Mesenchymal stem cell (in vitro differentiated cells and primary cell): ENCODE measurements at regions not wholly inside any gene's neighbourhood (a gene's known extent, or its start where the extent isn't known, plus 50 kb on each side); places are given as distances from the start of the nearest gene placed in this dataset.

Experiments
- DNase-seq: peaks from one replicate; pipeline ENCODE4 v3.0.0-alpha.2; 2013
- H2AFZ ChIP-seq: one replicate; pipeline ENCODE4 v1.6.1; 2013; ENCODE audit warnings: low read depth, mild to moderate bottlenecking, control low read depth, inconsistent platforms, low read length, moderate library complexity
- H2AK5ac ChIP-seq: 2 replicates; pipeline ENCODE4 v1.6.1; 2013; ENCODE audit warnings: low read length, moderate library complexity, mild to moderate bottlenecking, inconsistent platforms; ENCODE audit not compliant: severe bottlenecking
- H2BK120ac ChIP-seq: one replicate; pipeline ENCODE4 v1.6.1; 2013; ENCODE audit warnings: low read depth, mild to moderate bottlenecking, inconsistent platforms, low read length, moderate library complexity
- H2BK12ac ChIP-seq, 2 experiments: one replicate each; pipeline ENCODE4 v1.6.1; 2013; ENCODE audit warnings: inconsistent platforms in 2 of 2, low read length in 2 of 2, mild to moderate bottlenecking in 2 of 2, moderate library complexity in 2 of 2, control low read depth in 1 of 2
- H2BK15ac ChIP-seq: one replicate; pipeline ENCODE4 v1.6.1; 2013; ENCODE audit warnings: mild to moderate bottlenecking, low read depth, inconsistent platforms; ENCODE audit not compliant: poor library complexity, severe bottlenecking
- H2BK5ac ChIP-seq: 2 replicates; pipeline ENCODE4 v1.6.1; 2013; ENCODE audit warnings: low read depth, mild to moderate bottlenecking, low read length, control low read depth, inconsistent platforms; ENCODE audit not compliant: poor library complexity, severe bottlenecking
- H3K14ac ChIP-seq, 2 experiments: one replicate each; pipeline ENCODE4 v1.6.1; 2013; ENCODE audit warnings: inconsistent platforms in 2 of 2, low read length in 2 of 2, control low read depth in 1 of 2, mild to moderate bottlenecking in 1 of 2, moderate library complexity in 1 of 2
- H3K18ac ChIP-seq, 2 experiments: one replicate each; pipeline ENCODE4 v1.6.1; 2013; ENCODE audit warnings: inconsistent platforms in 2 of 2, low read length in 2 of 2, control low read depth in 1 of 2, low read depth in 1 of 2, mild to moderate bottlenecking in 1 of 2
- H3K23ac ChIP-seq, 2 experiments: one replicate each; pipeline ENCODE4 v1.6.1; 2013; ENCODE audit warnings: inconsistent platforms in 2 of 2, low read length in 2 of 2, mild to moderate bottlenecking in 2 of 2, moderate library complexity in 2 of 2, control low read depth in 1 of 2
- H3K27ac ChIP-seq: 2 replicates; pipeline ENCODE4 v1.5.1; 2013; ENCODE audit warnings: mild to moderate bottlenecking, moderate library complexity, low read length, control low read depth, inconsistent platforms; ENCODE audit not compliant: poor library complexity, severe bottlenecking
- H3K27me3 ChIP-seq, 2 experiments: 2 replicates each; pipeline versions ENCODE4 v1.6.1 to v1.7.0; 2013; ENCODE audit warnings: low read length in 2 of 2, mild to moderate bottlenecking in 2 of 2, moderate library complexity in 2 of 2, control low read depth in 1 of 2, inconsistent platforms in 1 of 2; ENCODE audit not compliant: control insufficient read depth in 1 of 2, insufficient read depth in 1 of 2
- H3K36me3 ChIP-seq, 2 experiments: 2 replicates each; pipeline versions ENCODE4 v1.6.1 to v1.7.0; 2013; ENCODE audit warnings: low read length in 2 of 2, control low read depth in 1 of 2, inconsistent platforms in 1 of 2, low read depth in 1 of 2, mild to moderate bottlenecking in 1 of 2; ENCODE audit not compliant: insufficient read depth in 2 of 2, control insufficient read depth in 1 of 2
- H3K4ac ChIP-seq, 2 experiments: one replicate each; pipeline ENCODE4 v1.6.1; 2013; ENCODE audit warnings: inconsistent platforms in 2 of 2, low read length in 2 of 2, mild to moderate bottlenecking in 2 of 2, moderate library complexity in 2 of 2, control low read depth in 1 of 2, low read depth in 1 of 2
- H3K4me1 ChIP-seq: 2 replicates; pipeline ENCODE4 v1.6.1; 2013; ENCODE audit warnings: low read depth, low read length, control low read depth; ENCODE audit not compliant: control insufficient read depth, insufficient read depth
- H3K4me2 ChIP-seq: 2 replicates; pipeline ENCODE4 v1.6.1; 2013; ENCODE audit warnings: low read length, mild to moderate bottlenecking, inconsistent platforms; ENCODE audit not compliant: poor library complexity, severe bottlenecking
- H3K4me3 ChIP-seq, 2 experiments: 2 replicates each; pipeline versions ENCODE4 v1.5.1 to v1.7.0; 2013; ENCODE audit warnings: low read length in 2 of 2, mild to moderate bottlenecking in 2 of 2, control low read depth in 1 of 2, low read depth in 1 of 2; ENCODE audit not compliant: insufficient read depth in 1 of 2
- H3K79me1 ChIP-seq: replicated peaks from 2 replicates; pipeline ENCODE4 v1.6.1; 2013; ENCODE audit warnings: mild to moderate bottlenecking, control low read depth, low read length, inconsistent platforms; ENCODE audit not compliant: poor library complexity, severe bottlenecking
- H3K9ac ChIP-seq: 2 replicates; pipeline ENCODE4 v1.7.0; 2013; ENCODE audit warnings: mild to moderate bottlenecking, low read length, moderate library complexity
- H3K9me3 ChIP-seq: 2 replicates; pipeline ENCODE4 v1.7.0; 2013; ENCODE audit warnings: mild to moderate bottlenecking, low read length; ENCODE audit not compliant: control insufficient read depth
- H4K8ac ChIP-seq: one replicate; pipeline ENCODE4 v1.6.1; 2013; ENCODE audit warnings: inconsistent platforms, mild to moderate bottlenecking, low read length, moderate library complexity
- H4K91ac ChIP-seq: one replicate; pipeline ENCODE4 v1.6.1; 2013; ENCODE audit warnings: mild to moderate bottlenecking, low read length, inconsistent platforms
- WGBS: methylation state at CpG from one replicate; pipeline ENCODE4 v1.1.7; 2013; ENCODE audit warnings: mixed read lengths; 5-methylcytosine and 5-hydroxymethylcytosine counted together

DNA sequence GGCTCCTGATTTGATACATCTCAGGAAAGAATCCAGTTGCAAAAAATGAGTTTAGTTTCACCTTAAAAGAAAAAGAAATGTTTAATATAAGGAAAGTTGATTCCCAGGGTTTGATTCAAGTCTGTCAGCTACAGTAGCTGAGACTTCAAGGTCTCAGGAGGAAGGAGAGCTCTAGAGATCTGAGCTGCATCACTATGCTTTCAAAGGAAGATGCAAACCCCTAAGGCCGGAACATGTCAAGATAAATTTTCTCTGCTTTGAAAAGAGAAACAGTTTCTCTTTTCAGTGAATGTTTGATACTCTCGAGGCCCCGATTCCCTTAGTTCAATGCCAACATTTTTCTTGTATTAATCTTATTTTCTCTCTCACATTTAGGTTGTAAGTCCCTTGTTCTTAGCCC lies 128.6 kb downstream of the RGPD3 start:
- no peak overlapping the region for H3K18ac ChIP-seq
- H2BK15ac ChIP-seq, result no peak overlapping the region
- no peak overlapping the region for H2BK120ac ChIP-seq
- H3K79me1 ChIP-seq, result no peaks in the 10 kb centered on the region
- H2BK5ac ChIP-seq, result no peak overlapping the region
- H3K4ac ChIP-seq, result no peak overlapping the region
- no peak overlapping the region for H3K27ac ChIP-seq
- WGBS, result 83% methylated on average over 3 of the region's 3 CpGs
- H3K9me3 ChIP-seq, result peaks cover 4% of the 10 kb centered on the region
- H3K36me3 ChIP-seq, result no peaks in the 10 kb centered on the region
- H3K4me3 ChIP-seq, result no peak overlapping the region
- H3K4me2 ChIP-seq, result no peak overlapping the region
- DNase-seq, result no peak
- H4K8ac ChIP-seq, result no peak overlapping the region
- H2AK5ac ChIP-seq, result no peak overlapping the region
- no peak overlapping the region for H2AFZ ChIP-seq
- no peak overlapping the region for H2BK12ac ChIP-seq
- no peaks in the 10 kb centered on the region for H3K4me1 ChIP-seq
- H3K14ac ChIP-seq, result no peak overlapping the region
- peaks cover 4 to 10% of the 10 kb centered on the region in 2 experiments for H3K27me3 ChIP-seq
- no peak overlapping the region for H4K91ac ChIP-seq
- H3K9ac ChIP-seq, result no peak overlapping the region
- no peak overlapping the region for H3K23ac ChIP-seq

DNA sequence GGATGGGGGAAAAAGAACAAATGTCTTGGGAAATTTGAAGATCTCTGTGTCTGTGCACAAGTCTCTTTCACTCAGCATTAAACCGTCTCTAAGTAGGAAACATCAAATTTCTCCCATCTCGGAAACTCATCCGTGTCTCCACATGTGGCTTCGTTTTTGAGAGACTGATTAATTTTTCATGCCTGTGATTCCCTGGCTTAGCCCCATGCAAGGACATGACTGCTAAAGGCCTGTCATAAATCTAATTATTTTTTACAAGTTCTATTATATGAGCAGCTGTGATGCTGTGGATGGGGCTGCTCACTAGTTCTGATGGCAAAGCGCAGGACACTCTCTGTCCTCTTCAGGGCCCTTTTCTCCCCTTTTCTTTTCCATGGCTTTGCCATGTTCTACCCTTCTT lies 129.1 kb downstream of the RGPD3 start:
- Histone ChIP-seq H2BK12ac (no peak overlapping the region), H3K18ac (no peak overlapping the region), H3K36me3 (no peaks in the 10 kb centered on the region), H4K91ac (no peak overlapping the region), H4K8ac (no peak overlapping the region), H2BK5ac (no peak overlapping the region), H3K23ac (no peak overlapping the region), H2AK5ac (no peak overlapping the region), H2BK15ac (no peak overlapping the region), H3K14ac (no peak overlapping the region), H2BK120ac (no peak overlapping the region), H3K79me1 (no peaks in the 10 kb centered on the region), H3K4ac (no peak overlapping the region), H2AFZ (no peak overlapping the region), H3K4me3 (no peak overlapping the region), H3K4me1 (no peaks in the 10 kb centered on the region), H3K27ac (no peak overlapping the region), H3K27me3 (peaks cover 4 to 12% of the 10 kb centered on the region in 2 experiments), H3K9ac (no peak overlapping the region), H3K9me3 (peaks cover 4% of the 10 kb centered on the region), H3K4me2 (no peak overlapping the region)
- WGBS, result 75% methylated on average over 5 of the region's 5 CpGs
- no peak for DNase-seq

DNA sequence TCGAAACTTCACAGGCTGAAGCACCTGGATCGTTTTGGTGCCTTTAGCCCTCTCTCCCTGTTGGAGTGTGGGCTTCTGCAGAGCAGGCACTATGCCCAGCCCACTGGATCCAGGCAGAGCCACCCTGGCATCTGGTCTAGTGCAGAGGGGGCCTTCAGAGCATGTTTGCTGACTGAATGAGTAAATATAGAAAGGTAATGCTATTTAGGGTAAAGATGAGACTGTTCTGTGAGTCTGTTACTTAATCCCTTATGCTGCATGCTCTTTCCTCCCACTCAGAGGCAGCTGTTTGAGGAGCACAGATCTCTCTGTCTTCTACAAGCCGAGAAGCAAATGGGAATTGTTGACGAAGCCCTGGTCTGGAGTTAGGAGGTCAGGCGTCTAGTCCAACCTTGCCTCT lies 130.2 kb downstream of the RGPD3 start:
- WGBS, result 65% methylated on average over 5 of the region's 5 CpGs
- Histone ChIP-seq H3K9me3 (no peaks in the 10 kb centered on the region), H3K9ac (no peak overlapping the region)

DNA sequence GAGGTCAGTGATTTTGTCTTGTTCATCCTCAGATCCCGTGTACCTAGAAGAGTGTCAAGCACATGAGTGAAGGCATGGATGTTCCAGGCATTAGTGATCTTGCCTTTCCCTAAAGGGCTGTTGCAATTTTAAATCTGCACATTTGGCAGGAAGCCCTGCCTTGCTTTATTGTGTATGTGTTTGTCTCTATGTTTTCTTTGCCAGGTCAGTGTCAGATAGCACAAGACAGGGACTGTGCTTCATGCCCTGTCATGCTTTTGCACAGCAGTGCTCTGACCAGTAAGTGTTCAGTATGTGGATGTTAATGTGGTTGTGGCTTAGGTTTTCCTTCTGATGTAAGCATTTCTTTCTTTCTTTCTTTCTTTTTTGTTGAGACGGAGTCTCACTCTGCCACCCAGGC lies 131.5 kb downstream of the RGPD3 start:
- no peak for DNase-seq
- Histone ChIP-seq H2BK5ac (no peak overlapping the region), H3K79me1 (no peaks in the 10 kb centered on the region), H2AK5ac (no peak overlapping the region), H3K9me3 (no peaks in the 10 kb centered on the region), H2AFZ (no peak overlapping the region), H4K8ac (no peak overlapping the region), H3K27me3 (peaks cover 8% of the 10 kb centered on the region in 2 experiments), H4K91ac (no peak overlapping the region), H3K4ac (no peak overlapping the region), H2BK120ac (no peak overlapping the region), H3K23ac (no peak overlapping the region), H2BK12ac (no peak overlapping the region), H3K18ac (no peak overlapping the region), H3K4me2 (no peak overlapping the region), H3K14ac (no peak overlapping the region), H3K4me1 (peaks cover 3% of the 10 kb centered on the region), H2BK15ac (no peak overlapping the region), H3K27ac (no peak overlapping the region), H3K4me3 (no peak overlapping the region), H3K36me3 (no peaks in the 10 kb centered on the region), H3K9ac (no peak overlapping the region)
- 90% methylated on average over 2 of the region's 2 CpGs for WGBS

More for the DNA sequence above, 130.2 kb downstream of the RGPD3 start:
- Histone ChIP-seq H3K36me3 (no peaks in the 10 kb centered on the region), H3K4me2 (no peak overlapping the region), H2BK120ac (no peak overlapping the region), H3K4me1 (no peaks in the 10 kb centered on the region), H4K91ac (no peak overlapping the region), H2BK5ac (no peak overlapping the region), H3K4ac (no peak overlapping the region), H2BK12ac (no peak overlapping the region), H3K79me1 (no peaks in the 10 kb centered on the region), H3K4me3 (no peak overlapping the region), H3K14ac (no peak overlapping the region), H3K27ac (no peak overlapping the region), H3K27me3 (peaks cover 4 to 12% of the 10 kb centered on the region in 2 experiments), H3K18ac (no peak overlapping the region), H2BK15ac (no peak overlapping the region), H3K23ac (no peak overlapping the region), H4K8ac (no peak overlapping the region), H2AK5ac (no peak overlapping the region), H2AFZ (no peak overlapping the region)
- DNase-seq, result no peak
